ENCODE measurements at regions not wholly inside any gene's neighbourhood (a gene's known extent, or its start where the extent isn't known, plus 50 kb on each side); places are given as distances from the start of the nearest gene placed in this dataset.

DNA sequence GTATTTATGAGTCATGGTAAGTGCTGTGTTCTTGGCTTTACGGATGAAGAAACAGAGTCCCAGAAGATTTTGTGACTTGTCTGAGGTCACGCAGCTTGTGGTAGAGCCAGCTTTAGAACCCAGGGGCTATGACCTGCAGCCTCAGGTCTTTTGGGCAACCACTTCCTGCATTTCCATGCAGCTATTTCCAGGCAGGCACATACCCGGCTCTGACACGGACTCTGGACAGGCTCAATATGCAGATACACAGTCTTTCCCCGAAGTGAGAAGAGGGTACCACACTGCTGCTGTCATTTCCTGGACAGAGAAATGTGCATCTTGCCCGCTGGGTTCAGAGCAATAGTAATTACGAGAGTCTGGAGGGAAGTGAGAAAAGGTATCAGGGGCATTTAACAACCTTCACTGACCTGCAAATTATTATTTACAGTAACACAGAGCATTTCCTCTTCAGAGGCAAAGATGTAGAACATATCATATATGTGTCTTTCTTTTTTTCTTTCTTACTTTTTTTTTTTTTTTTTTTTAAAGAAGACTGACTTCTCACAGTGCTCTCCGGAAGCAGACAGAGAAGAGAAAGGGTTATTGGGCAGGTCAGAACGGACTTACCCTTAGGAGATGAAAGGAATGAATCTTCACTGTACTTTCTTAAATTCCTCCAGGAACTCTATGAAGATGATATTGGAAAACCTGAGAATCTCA lies 185.1 kb downstream of the CLIC5 start:
- Histone ChIP-seq H3K36me3 (no peaks in the 10 kb centered on the region), H3K9me3 (no peaks in the 10 kb centered on the region), H3K4me3 (no peak overlapping the region), H3K4me1 (replicated peaks) (no peaks in the 10 kb centered on the region), H3K27ac (no peak overlapping the region), H3K27me3 (replicated peaks; ENCODE audit: insufficient read depth) (no peaks in the 10 kb centered on the region)
- no peak for DNase-seq (ENCODE audit: low spot score)
- TF ChIP-seq POLR2A (IDR thresholded peaks at IDR 0.05) = no peak
- TF ChIP-seq POLR2AphosphoS5 (IDR thresholded peaks at IDR 0.05) = no peak
- TF ChIP-seq, protein P1, sequence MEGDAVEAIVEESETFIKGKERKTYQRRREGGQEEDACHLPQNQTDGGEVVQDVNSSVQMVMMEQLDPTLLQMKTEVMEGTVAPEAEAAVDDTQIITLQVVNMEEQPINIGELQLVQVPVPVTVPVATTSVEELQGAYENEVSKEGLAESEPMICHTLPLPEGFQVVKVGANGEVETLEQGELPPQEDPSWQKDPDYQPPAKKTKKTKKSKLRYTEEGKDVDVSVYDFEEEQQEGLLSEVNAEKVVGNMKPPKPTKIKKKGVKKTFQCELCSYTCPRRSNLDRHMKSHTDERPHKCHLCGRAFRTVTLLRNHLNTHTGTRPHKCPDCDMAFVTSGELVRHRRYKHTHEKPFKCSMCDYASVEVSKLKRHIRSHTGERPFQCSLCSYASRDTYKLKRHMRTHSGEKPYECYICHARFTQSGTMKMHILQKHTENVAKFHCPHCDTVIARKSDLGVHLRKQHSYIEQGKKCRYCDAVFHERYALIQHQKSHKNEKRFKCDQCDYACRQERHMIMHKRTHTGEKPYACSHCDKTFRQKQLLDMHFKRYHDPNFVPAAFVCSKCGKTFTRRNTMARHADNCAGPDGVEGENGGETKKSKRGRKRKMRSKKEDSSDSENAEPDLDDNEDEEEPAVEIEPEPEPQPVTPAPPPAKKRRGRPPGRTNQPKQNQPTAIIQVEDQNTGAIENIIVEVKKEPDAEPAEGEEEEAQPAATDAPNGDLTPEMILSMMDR (IDR thresholded peaks at IDR 0.05) = no peak
- WGBS = 62% methylated on average over 9 of the region's 9 CpGs
- intact Hi-C loops (cut with DNase I) = no loop called here

DNA sequence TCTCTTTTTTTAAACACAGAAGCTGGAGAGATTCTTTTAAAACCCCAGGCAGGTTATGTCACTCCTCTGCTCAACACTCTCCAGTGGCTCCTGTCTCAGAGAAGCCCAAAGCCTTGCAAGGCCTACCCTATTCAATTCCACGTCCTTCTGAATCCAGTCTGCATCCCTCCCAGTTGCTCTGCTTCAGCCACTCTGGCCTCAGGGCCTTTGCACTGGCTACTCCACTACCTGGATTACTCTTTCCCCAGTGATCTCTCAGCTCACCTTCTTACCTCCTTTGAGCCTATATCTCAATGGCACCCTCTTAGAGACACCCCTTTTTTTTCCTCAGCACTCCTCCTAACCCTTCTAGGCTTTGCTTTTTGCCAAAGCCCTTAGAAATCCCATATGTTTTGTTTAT lies 185.8 kb downstream of the CLIC5 start:
- H3K27me3 ChIP-seq (replicated peaks; ENCODE audit: insufficient read depth) = no peaks in the 10 kb centered on the region
- no peaks in the 10 kb centered on the region for H3K36me3 ChIP-seq
- no peak overlapping the region for H3K4me3 ChIP-seq
- H3K4me1 ChIP-seq (replicated peaks) = no peaks in the 10 kb centered on the region
- no peak for DNase-seq (ENCODE audit: low spot score)
- H3K27ac ChIP-seq = no peak overlapping the region
- no peaks in the 10 kb centered on the region for H3K9me3 ChIP-seq
- WGBS = 91% methylated on average over 1 of the region's 1 CpG
- no peak for TF ChIP-seq POLR2AphosphoS5 (IDR thresholded peaks at IDR 0.05)
- TF ChIP-seq POLR2A (IDR thresholded peaks at IDR 0.05) = no peak
- TF ChIP-seq, protein P1 (IDR thresholded peaks at IDR 0.05) = no peak
- intact Hi-C loops (cut with DNase I) = no loop called here

DNA sequence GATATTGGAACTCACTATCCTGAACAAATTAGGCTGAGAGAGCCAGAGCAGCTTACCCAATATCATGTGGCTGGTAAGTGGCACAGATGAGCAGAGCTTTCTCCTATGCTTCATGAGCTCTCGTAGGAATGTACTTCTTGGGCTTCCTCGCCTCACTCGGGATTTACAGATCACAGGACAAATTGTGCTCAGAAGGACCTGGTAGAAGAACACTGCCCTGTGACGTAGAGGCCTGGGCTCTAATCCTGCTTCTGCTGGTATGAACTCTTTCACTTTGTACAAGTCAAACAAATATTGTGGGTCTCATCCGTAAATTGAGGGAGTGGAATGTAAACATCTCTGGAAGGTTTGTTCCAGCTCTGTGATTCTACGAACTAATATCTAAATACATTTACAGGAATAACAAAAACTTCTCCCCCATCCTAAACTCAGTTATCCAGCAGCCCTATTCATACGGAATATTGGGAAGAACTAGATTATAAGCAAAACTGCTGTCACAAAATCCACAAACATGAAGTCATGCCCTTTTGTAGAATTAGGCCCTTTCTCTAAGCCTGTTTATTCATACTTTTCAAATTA lies 187.6 kb downstream of the CLIC5 start:
- no peaks in the 10 kb centered on the region for H3K36me3 ChIP-seq
- TF ChIP-seq POLR2A (IDR thresholded peaks at IDR 0.05) (no peak), POLR2AphosphoS5 (IDR thresholded peaks at IDR 0.05) (peak; percentile 87)
- TF ChIP-seq, protein P1 (IDR thresholded peaks at IDR 0.05) = no peak
- H3K4me3 ChIP-seq = no peak overlapping the region
- H3K27me3 ChIP-seq (replicated peaks; ENCODE audit: insufficient read depth) = no peaks in the 10 kb centered on the region
- WGBS = 53% methylated on average over 7 of the region's 7 CpGs
- H3K4me1 ChIP-seq (replicated peaks) = no peaks in the 10 kb centered on the region
- peak overlapping the region; percentile 35 to 60 for H3K27ac ChIP-seq
- intact Hi-C loops (cut with DNase I) = no loop called here
- no peaks in the 10 kb centered on the region for H3K9me3 ChIP-seq
- DNase-seq (ENCODE audit: low spot score) = peak; percentile 68

DNA sequence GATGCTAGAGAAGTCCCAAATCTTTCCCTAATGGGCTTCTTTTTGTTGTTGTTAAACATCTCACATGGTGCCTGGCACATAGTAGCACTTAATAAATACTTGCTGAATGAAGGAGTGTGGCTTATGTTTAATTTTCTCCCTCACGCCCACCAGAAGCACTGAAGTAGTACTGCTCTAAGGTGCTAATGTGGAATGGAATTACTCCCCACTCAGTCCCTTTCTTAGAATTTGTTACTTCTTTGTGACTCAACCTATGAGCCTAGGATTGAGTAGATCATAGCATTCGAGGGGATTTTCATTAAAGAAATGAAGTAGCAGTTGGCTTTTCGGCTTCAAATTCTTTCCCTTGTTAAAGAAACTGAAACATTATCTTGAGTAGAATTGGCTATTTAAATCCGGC lies 192.8 kb downstream of the CLIC5 start:
- DNase-seq (ENCODE audit: low spot score) = no peak
- Histone ChIP-seq H3K27ac (no peak overlapping the region), H3K4me1 (replicated peaks) (no peaks in the 10 kb centered on the region), H3K9me3 (no peaks in the 10 kb centered on the region), H3K4me3 (no peak overlapping the region), H3K27me3 (replicated peaks; ENCODE audit: insufficient read depth) (no peaks in the 10 kb centered on the region), H3K36me3 (no peaks in the 10 kb centered on the region)
- 95% methylated on average over 4 of the region's 4 CpGs for WGBS
- TF ChIP-seq, protein P1 (IDR thresholded peaks at IDR 0.05) = no peak
- TF ChIP-seq POLR2A (IDR thresholded peaks at IDR 0.05) (no peak), POLR2AphosphoS5 (IDR thresholded peaks at IDR 0.05) (no peak)
- intact Hi-C loops (cut with DNase I) = no loop called here

DNA sequence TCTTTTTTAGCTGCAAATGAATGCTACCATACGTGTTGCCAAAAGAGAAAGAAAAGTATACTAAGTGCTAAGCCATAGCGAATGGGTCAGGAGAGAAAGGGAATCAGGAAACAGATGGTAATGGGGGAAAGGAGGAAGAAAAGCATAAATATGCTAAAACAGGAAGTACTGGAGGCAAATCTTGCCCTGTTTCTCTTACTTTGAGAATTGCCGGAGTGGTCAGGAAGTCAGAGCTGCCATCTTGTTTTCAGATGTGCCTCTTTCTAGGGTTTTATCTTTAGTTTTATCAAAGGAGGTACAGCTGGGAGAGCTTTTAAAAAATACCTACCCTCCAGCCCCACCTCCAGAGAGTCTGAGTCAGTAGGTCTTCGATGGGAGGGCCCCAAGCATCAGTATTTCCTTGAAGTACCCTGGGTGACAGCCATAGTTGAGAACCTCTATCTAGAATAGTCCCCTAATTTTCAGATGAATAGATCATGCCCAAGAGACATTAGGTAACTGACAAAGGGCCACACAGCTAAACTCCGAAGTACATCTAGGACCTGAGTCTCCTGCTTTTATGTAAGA lies 193.3 kb downstream of the CLIC5 start:
- Histone ChIP-seq H3K27me3 (replicated peaks; ENCODE audit: insufficient read depth) (no peaks in the 10 kb centered on the region), H3K36me3 (no peaks in the 10 kb centered on the region), H3K27ac (no peak overlapping the region), H3K4me1 (replicated peaks) (no peaks in the 10 kb centered on the region), H3K4me3 (no peak overlapping the region), H3K9me3 (no peaks in the 10 kb centered on the region)
- DNase-seq (ENCODE audit: low spot score) = no peak
- TF ChIP-seq, protein P1 (IDR thresholded peaks at IDR 0.05) = no peak
- no peak for TF ChIP-seq POLR2A (IDR thresholded peaks at IDR 0.05)
- no peak for TF ChIP-seq POLR2AphosphoS5 (IDR thresholded peaks at IDR 0.05)
- intact Hi-C loops (cut with DNase I) = no loop called here
- 83% methylated on average over 5 of the region's 5 CpGs for WGBS

Measured in prostate gland (tissue), 2 donors.